ENCODE measurements at regions not wholly inside any gene's neighbourhood (a gene's known extent, or its start where the extent isn't known, plus 50 kb on each side); places are given as distances from the start of the nearest gene placed in this dataset.

GRCh38 chr2:184528119-184528518 lies 70.2 kb upstream of the ZNF804A start:
- H3K79me2 ChIP-seq (ENCODE audit: control insufficient read depth, insufficient read depth, low read length): no peaks in the 10 kb centered on the region
- TF ChIP-seq EZH2 (IDR thresholded peaks at IDR 0.05; ENCODE audit: borderline replicate concordance, low read depth, low read length, severe bottlenecking) (no peak), MYC (IDR thresholded peaks at IDR 0.05; ENCODE audit: low read depth, low read length) (no peak), POLR2AphosphoS5 (IDR thresholded peaks at IDR 0.05; ENCODE audit: insufficient read depth, low read depth, low read length) (no peak), MAX (IDR thresholded peaks at IDR 0.05; ENCODE audit: insufficient read depth, insufficient read length) (no peak), POLR2A (IDR thresholded peaks at IDR 0.05; ENCODE audit: low read depth, low read length) (no peak), GATA2 (IDR thresholded peaks at IDR 0.05; ENCODE audit: insufficient read depth, insufficient read length, low read depth, low read length) (no peak)
- no peak overlapping the region for H3K4me3 ChIP-seq (replicated peaks in 1 of 3; ENCODE audit: insufficient read depth in 1 of 3, low read depth in 1 of 3, low read length in 3 of 3)
- dilution Hi-C loops (cut with MboI; ENCODE audit: extremely low pct_ligation_motif_present, low sequenced_read_pairs): no loop called here
- DNase-seq (ENCODE audit: low read depth, low spot score) (no peak), FAIRE-seq (no peak)
- ChIA-PET CTCF (no interaction called here), POLR2A (no interaction called here)
- no peaks in the 10 kb centered on the region for H3K27me3 ChIP-seq (ENCODE audit: control insufficient read depth in 2 of 2, insufficient read depth in 2 of 2, low read length in 2 of 2)
- no peaks in the 10 kb centered on the region for H3K36me3 ChIP-seq (ENCODE audit: control insufficient read depth in 2 of 2, extremely low read depth in 1 of 2, insufficient read depth in 2 of 2, low read length in 2 of 2)
- peaks cover 6% of the 10 kb centered on the region for H3K9me3 ChIP-seq (replicated peaks; ENCODE audit: control insufficient read depth, insufficient read depth, low read length)
- H3K4me1 ChIP-seq (ENCODE audit: control insufficient read depth, extremely low read depth, insufficient read depth, low read length): no peaks in the 10 kb centered on the region
- intact Hi-C loops (cut with micrococcal nuclease): no loop called here
- no TSS peak for BruUV-seq (replicated peaks)
- H3K4me2 ChIP-seq (ENCODE audit: insufficient read depth, low read length): no peak overlapping the region
- no peak overlapping the region for H3K9ac ChIP-seq (replicated peaks; ENCODE audit: extremely low read depth, insufficient read depth, low read length)
- no peaks in the 10 kb centered on the region for H4K20me1 ChIP-seq (replicated peaks; ENCODE audit: control insufficient read depth, extremely low read depth, insufficient read depth, low read length)
- no peaks in the 10 kb centered on the region for H3K9me1 ChIP-seq (replicated peaks; ENCODE audit: control insufficient read depth, extremely low read depth, insufficient read depth, low read length)
- no peak overlapping the region for H3K27ac ChIP-seq (ENCODE audit: insufficient read depth, low read depth, low read length)
- no peak overlapping the region for H2AFZ ChIP-seq (ENCODE audit: low read depth, low read length)

DNA sequence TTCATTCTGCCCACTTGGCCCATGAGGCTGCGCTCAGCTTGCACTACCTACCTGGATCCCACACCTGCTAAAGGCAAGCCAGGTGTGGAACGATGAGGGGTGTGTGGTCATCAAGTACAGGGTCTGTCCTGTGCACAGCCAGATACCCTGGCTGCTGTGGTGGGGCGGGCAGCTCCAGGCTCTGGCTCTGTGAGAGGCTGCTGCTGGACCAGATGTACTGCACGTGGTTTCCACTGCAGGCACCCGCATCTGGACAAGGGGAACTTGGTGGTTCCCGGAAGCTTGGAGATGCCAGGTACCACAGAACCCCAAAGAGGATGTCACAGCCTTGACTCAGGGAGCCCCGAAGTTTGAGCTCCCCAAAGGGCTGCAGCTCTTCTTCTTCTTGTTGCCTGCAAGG lies 68.1 kb upstream of the ZNF804A start:
- dilution Hi-C loops (cut with MboI; ENCODE audit: extremely low pct_ligation_motif_present, low sequenced_read_pairs): no loop called here
- no peak for FAIRE-seq
- DNase-seq (ENCODE audit: low read depth, low spot score): no peak
- Histone ChIP-seq H3K79me2 (ENCODE audit: control insufficient read depth, insufficient read depth, low read length) (no peaks in the 10 kb centered on the region), H3K9me3 (replicated peaks; ENCODE audit: control insufficient read depth, insufficient read depth, low read length) (peaks cover 6% of the 10 kb centered on the region), H3K27ac (ENCODE audit: insufficient read depth, low read depth, low read length) (no peak overlapping the region), H3K4me3 (replicated peaks in 1 of 3; ENCODE audit: insufficient read depth in 1 of 3, low read depth in 1 of 3, low read length in 3 of 3) (no peak overlapping the region), H3K9me1 (replicated peaks; ENCODE audit: control insufficient read depth, extremely low read depth, insufficient read depth, low read length) (no peaks in the 10 kb centered on the region), H3K4me2 (ENCODE audit: insufficient read depth, low read length) (no peak overlapping the region), H3K9ac (replicated peaks; ENCODE audit: extremely low read depth, insufficient read depth, low read length) (no peak overlapping the region), H3K27me3 (ENCODE audit: control insufficient read depth in 2 of 2, insufficient read depth in 2 of 2, low read length in 2 of 2) (no peaks in the 10 kb centered on the region), H2AFZ (ENCODE audit: low read depth, low read length) (no peak overlapping the region), H4K20me1 (replicated peaks; ENCODE audit: control insufficient read depth, extremely low read depth, insufficient read depth, low read length) (no peaks in the 10 kb centered on the region), H3K36me3 (ENCODE audit: control insufficient read depth in 2 of 2, extremely low read depth in 1 of 2, insufficient read depth in 2 of 2, low read length in 2 of 2) (no peaks in the 10 kb centered on the region), H3K4me1 (ENCODE audit: control insufficient read depth, extremely low read depth, insufficient read depth, low read length) (no peaks in the 10 kb centered on the region)
- POLR2A ChIA-PET: no interaction called here
- TF ChIP-seq JUN (IDR thresholded peaks at IDR 0.05; ENCODE audit: borderline replicate concordance, insufficient read depth, insufficient read length, low read depth) (no peak), FOS (IDR thresholded peaks at IDR 0.05; ENCODE audit: borderline replicate concordance, insufficient read depth, low read length) (no peak), MAX (IDR thresholded peaks at IDR 0.05; ENCODE audit: insufficient read depth, insufficient read length) (no peak), GATA2 (IDR thresholded peaks at IDR 0.05; ENCODE audit: insufficient read depth, insufficient read length, low read depth, low read length) (no peak), POLR2AphosphoS5 (IDR thresholded peaks at IDR 0.05; ENCODE audit: insufficient read depth, low read depth, low read length) (no peak), MYC (IDR thresholded peaks at IDR 0.05; ENCODE audit: low read depth, low read length) (no peak), POLR2A (IDR thresholded peaks at IDR 0.05; ENCODE audit: low read depth, low read length) (no peak), EZH2 (IDR thresholded peaks at IDR 0.05; ENCODE audit: borderline replicate concordance, low read depth, low read length, severe bottlenecking) (no peak)
- TF ChIP-seq, protein P1, sequence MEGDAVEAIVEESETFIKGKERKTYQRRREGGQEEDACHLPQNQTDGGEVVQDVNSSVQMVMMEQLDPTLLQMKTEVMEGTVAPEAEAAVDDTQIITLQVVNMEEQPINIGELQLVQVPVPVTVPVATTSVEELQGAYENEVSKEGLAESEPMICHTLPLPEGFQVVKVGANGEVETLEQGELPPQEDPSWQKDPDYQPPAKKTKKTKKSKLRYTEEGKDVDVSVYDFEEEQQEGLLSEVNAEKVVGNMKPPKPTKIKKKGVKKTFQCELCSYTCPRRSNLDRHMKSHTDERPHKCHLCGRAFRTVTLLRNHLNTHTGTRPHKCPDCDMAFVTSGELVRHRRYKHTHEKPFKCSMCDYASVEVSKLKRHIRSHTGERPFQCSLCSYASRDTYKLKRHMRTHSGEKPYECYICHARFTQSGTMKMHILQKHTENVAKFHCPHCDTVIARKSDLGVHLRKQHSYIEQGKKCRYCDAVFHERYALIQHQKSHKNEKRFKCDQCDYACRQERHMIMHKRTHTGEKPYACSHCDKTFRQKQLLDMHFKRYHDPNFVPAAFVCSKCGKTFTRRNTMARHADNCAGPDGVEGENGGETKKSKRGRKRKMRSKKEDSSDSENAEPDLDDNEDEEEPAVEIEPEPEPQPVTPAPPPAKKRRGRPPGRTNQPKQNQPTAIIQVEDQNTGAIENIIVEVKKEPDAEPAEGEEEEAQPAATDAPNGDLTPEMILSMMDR (IDR thresholded peaks at IDR 0.05; ENCODE audit: extremely low read depth in 1 of 2, insufficient read depth in 1 of 2, low read depth in 1 of 2, low read length in 2 of 2): no peak
- intact Hi-C loops (cut with micrococcal nuclease): no loop called here
- CTCF ChIA-PET: no interaction called here
- no TSS peak for BruUV-seq (replicated peaks)

All from endothelial cell of umbilical vein (primary cell).